Esophagus mucosa (tissue), 1 donor: ENCODE measurements at regions not wholly inside any gene's neighbourhood (a gene's known extent, or its start where the extent isn't known, plus 50 kb on each side); places are given as distances from the start of the nearest gene placed in this dataset.

Experiments used
- ATAC-seq: fragments of 200-7000 bp; cut with Tn5 transposase; one replicate; pipeline ENCODE4 v1.9.1; 2020
- donor health status: DM: yes; HTN: yes; CAD: no.

- no peak for ATAC-seq
These were observed 133.0 kb downstream of the ZDHHC21 start for GRCh38 chr9:14560194-14560593.

GRCh38 chr9:14554886-14555285, 138.3 kb downstream of the ZDHHC21 start:
- no peak for ATAC-seq

- ATAC-seq = no peak
These were observed 145.8 kb downstream of the ZDHHC21 start for GRCh38 chr9:14547245-14548060.

- ATAC-seq = no peak
These were observed 146.5 kb downstream of the ZDHHC21 start for GRCh38 chr9:14546693-14547092.

- ATAC-seq = no peak
These were observed 151.2 kb downstream of the ZDHHC21 start for GRCh38 chr9:14542071-14542470.

- ATAC-seq = no peak
These were observed 154.7 kb downstream of the ZDHHC21 start for GRCh38 chr9:14538526-14538925.

GRCh38 chr9:14535161-14535955, 157.9 kb downstream of the ZDHHC21 start:
- ATAC-seq = no peak

GRCh38 chr9:14533867-14534640, 159.2 kb downstream of the ZDHHC21 start:
- ATAC-seq = no peak

GRCh38 chr9:14532456-14533115, 160.6 kb downstream of the ZDHHC21 start:
- ATAC-seq = peak; percentile 74

GRCh38 chr9:14531341-14532269, 161.6 kb downstream of the ZDHHC21 start:
- no peak for ATAC-seq

- no peak for ATAC-seq
These were observed 162.4 kb downstream of the ZDHHC21 start for GRCh38 chr9:14530841-14531240.

GRCh38 chr9:14530366-14530765, 162.9 kb downstream of the ZDHHC21 start:
- ATAC-seq = no peak

- no peak for ATAC-seq
These were observed 163.6 kb downstream of the ZDHHC21 start for GRCh38 chr9:14529629-14530028.

- ATAC-seq = no peak
These were observed 164.2 kb downstream of the ZDHHC21 start for GRCh38 chr9:14529054-14529453.

GRCh38 chr9:14526504-14526903, 166.7 kb downstream of the ZDHHC21 start:
- ATAC-seq = no peak

- no peak for ATAC-seq
These were observed 167.4 kb downstream of the ZDHHC21 start for GRCh38 chr9:14525856-14526255.

GRCh38 chr9:14524873-14525515, 168.2 kb downstream of the ZDHHC21 start:
- ATAC-seq = no peak

- ATAC-seq = no peak
These were observed 169.7 kb downstream of the ZDHHC21 start for GRCh38 chr9:14523545-14523944.

GRCh38 chr9:14522627-14523379, 170.4 kb downstream of the ZDHHC21 start:
- ATAC-seq = no peak

GRCh38 chr9:14520341-14520740, 172.9 kb downstream of the ZDHHC21 start:
- no peak for ATAC-seq
